Karpas-422 (cell line): ENCODE measurements at regions not wholly inside any gene's neighbourhood (a gene's known extent, or its start where the extent isn't known, plus 50 kb on each side); places are given as distances from the start of the nearest gene placed in this dataset.

Experiments
- DNase-seq: peaks from one replicate; pipeline ENCODE4 v3.0.0-alpha.2; 2015
- H2AFZ ChIP-seq: fragments of 200-600 bp; sonication (generic); 2 replicates; pipeline ENCODE4 v1.6.1; 2014; ENCODE audit warnings: antibody characterized with exemption, low read length, mixed read lengths
- H3K27ac ChIP-seq: fragments of 200-600 bp; sonication (generic); 2 replicates; pipeline ENCODE4 v1.5.1; 2014; ENCODE audit warnings: mild to moderate bottlenecking, low read length, moderate library complexity
- H3K27me3 ChIP-seq: fragments of 200-600 bp; sonication (generic); 2 replicates; pipeline ENCODE4 v1.6.1; 2014; ENCODE audit warnings: low read length, mixed read lengths
- H3K36me3 ChIP-seq: fragments of 200-600 bp; sonication (generic); 2 replicates; pipeline ENCODE4 v1.6.1; 2014; ENCODE audit warnings: low read length, mixed read lengths; ENCODE audit not compliant: insufficient read depth
- H3K4me1 ChIP-seq: fragments of 200-600 bp; sonication (generic); 2 replicates; pipeline ENCODE4 v1.6.1; 2014; ENCODE audit warnings: mild to moderate bottlenecking, low read length, mixed read lengths
- H3K4me2 ChIP-seq: fragments of 200-600 bp; sonication (generic); 2 replicates; pipeline ENCODE4 v1.6.1; 2014; ENCODE audit warnings: low read length, low read depth, mild to moderate bottlenecking; ENCODE audit not compliant: poor library complexity, severe bottlenecking
- H3K4me3 ChIP-seq: fragments of 200-600 bp; sonication (generic); 2 replicates; pipeline ENCODE4 v1.5.1; 2014; ENCODE audit warnings: mild to moderate bottlenecking, antibody characterized with exemption, low read length, mixed read lengths
- H3K79me2 ChIP-seq: fragments of 200-600 bp; sonication (generic); 2 replicates; pipeline ENCODE4 v1.6.1; 2014; ENCODE audit warnings: mild to moderate bottlenecking, low read length, mixed read lengths
- H3K9ac ChIP-seq: fragments of 200-600 bp; sonication (generic); 2 replicates; pipeline ENCODE4 v1.6.0; 2014; ENCODE audit warnings: low read length
- H3K9me2 ChIP-seq: fragments of 200-600 bp; sonication (generic), shearing (Covaris generic); replicated peaks from 2 replicates; pipeline ENCODE4 v1.6.0; 2014; ENCODE audit warnings: mild to moderate bottlenecking, low read length, moderate library complexity; ENCODE audit not compliant: insufficient read depth
- H3K9me3 ChIP-seq: fragments of 300-700, 200-600 bp; sonication (generic); 2 replicates; pipeline ENCODE4 v1.6.1; 2014; ENCODE audit warnings: low read length, mixed read lengths
- H4K20me1 ChIP-seq: fragments of 200-600 bp; sonication (generic); 2 replicates; pipeline ENCODE4 v1.6.1; 2014; ENCODE audit warnings: mild to moderate bottlenecking, antibody characterized with exemption, low read length, low read depth; ENCODE audit not compliant: insufficient read depth

GRCh38 chr6:132174919-132175318 is 223.7 kb upstream of the CCN2 start:
- H3K27ac ChIP-seq, result no peak overlapping the region
- H3K4me1 ChIP-seq, result no peaks in the 10 kb centered on the region

GRCh38 chr6:132168961-132169360 is 217.8 kb upstream of the CCN2 start:
- no peaks in the 10 kb centered on the region for H3K4me1 ChIP-seq
- no peak overlapping the region for H3K4me3 ChIP-seq
- DNase-seq, result no peak
- no peaks in the 10 kb centered on the region for H3K9me2 ChIP-seq
- no peak overlapping the region for H2AFZ ChIP-seq
- no peak overlapping the region for H3K4me2 ChIP-seq
- no peaks in the 10 kb centered on the region for H3K36me3 ChIP-seq
- no peak overlapping the region for H3K9ac ChIP-seq
- no peak overlapping the region for H3K27ac ChIP-seq
- H3K9me3 ChIP-seq, result no peaks in the 10 kb centered on the region
- no peaks in the 10 kb centered on the region for H3K79me2 ChIP-seq
- no peaks in the 10 kb centered on the region for H4K20me1 ChIP-seq
- H3K27me3 ChIP-seq, result no peaks in the 10 kb centered on the region

More at GRCh38 chr6:132174919-132175318, 223.7 kb upstream of the CCN2 start:
- H3K36me3 ChIP-seq, result no peaks in the 10 kb centered on the region
- H3K9me2 ChIP-seq, result no peaks in the 10 kb centered on the region
- H4K20me1 ChIP-seq, result no peaks in the 10 kb centered on the region
- no peak overlapping the region for H3K4me2 ChIP-seq
- no peaks in the 10 kb centered on the region for H3K27me3 ChIP-seq
- no peaks in the 10 kb centered on the region for H3K9me3 ChIP-seq
- no peak overlapping the region for H3K9ac ChIP-seq
- no peak overlapping the region for H2AFZ ChIP-seq
- no peak overlapping the region for H3K4me3 ChIP-seq
- no peak for DNase-seq
- no peaks in the 10 kb centered on the region for H3K79me2 ChIP-seq

GRCh38 chr6:132167929-132168892 is 217.0 kb upstream of the CCN2 start:
- no peak overlapping the region for H3K27ac ChIP-seq
- DNase-seq, result no peak
- no peaks in the 10 kb centered on the region for H3K27me3 ChIP-seq
- no peaks in the 10 kb centered on the region for H4K20me1 ChIP-seq
- no peaks in the 10 kb centered on the region for H3K79me2 ChIP-seq
- no peak overlapping the region for H2AFZ ChIP-seq
- no peaks in the 10 kb centered on the region for H3K9me2 ChIP-seq
- no peak overlapping the region for H3K9ac ChIP-seq
- no peak overlapping the region for H3K4me3 ChIP-seq
- H3K4me1 ChIP-seq, result no peaks in the 10 kb centered on the region
- H3K4me2 ChIP-seq, result no peak overlapping the region
- H3K36me3 ChIP-seq, result no peaks in the 10 kb centered on the region
- no peaks in the 10 kb centered on the region for H3K9me3 ChIP-seq

GRCh38 chr6:132166526-132167051 is 215.4 kb upstream of the CCN2 start:
- DNase-seq, result no peak
- no peaks in the 10 kb centered on the region for H3K79me2 ChIP-seq
- H3K36me3 ChIP-seq, result no peaks in the 10 kb centered on the region
- no peaks in the 10 kb centered on the region for H3K4me1 ChIP-seq
- H3K27ac ChIP-seq, result no peak overlapping the region
- H3K27me3 ChIP-seq, result no peaks in the 10 kb centered on the region
- no peak overlapping the region for H2AFZ ChIP-seq
- H4K20me1 ChIP-seq, result no peaks in the 10 kb centered on the region
- no peak overlapping the region for H3K4me2 ChIP-seq
- no peak overlapping the region for H3K4me3 ChIP-seq
- no peaks in the 10 kb centered on the region for H3K9me3 ChIP-seq
- H3K9me2 ChIP-seq, result no peaks in the 10 kb centered on the region
- no peak overlapping the region for H3K9ac ChIP-seq

GRCh38 chr6:132165677-132166076 is 214.5 kb upstream of the CCN2 start:
- no peaks in the 10 kb centered on the region for H3K4me1 ChIP-seq
- no peak overlapping the region for H3K9ac ChIP-seq
- no peak for DNase-seq
- no peaks in the 10 kb centered on the region for H3K79me2 ChIP-seq
- H2AFZ ChIP-seq, result no peak overlapping the region
- no peaks in the 10 kb centered on the region for H3K9me2 ChIP-seq
- no peaks in the 10 kb centered on the region for H4K20me1 ChIP-seq
- H3K27ac ChIP-seq, result no peak overlapping the region
- no peaks in the 10 kb centered on the region for H3K9me3 ChIP-seq
- H3K27me3 ChIP-seq, result no peaks in the 10 kb centered on the region
- H3K4me2 ChIP-seq, result no peak overlapping the region
- no peak overlapping the region for H3K4me3 ChIP-seq
- H3K36me3 ChIP-seq, result no peaks in the 10 kb centered on the region

DNA sequence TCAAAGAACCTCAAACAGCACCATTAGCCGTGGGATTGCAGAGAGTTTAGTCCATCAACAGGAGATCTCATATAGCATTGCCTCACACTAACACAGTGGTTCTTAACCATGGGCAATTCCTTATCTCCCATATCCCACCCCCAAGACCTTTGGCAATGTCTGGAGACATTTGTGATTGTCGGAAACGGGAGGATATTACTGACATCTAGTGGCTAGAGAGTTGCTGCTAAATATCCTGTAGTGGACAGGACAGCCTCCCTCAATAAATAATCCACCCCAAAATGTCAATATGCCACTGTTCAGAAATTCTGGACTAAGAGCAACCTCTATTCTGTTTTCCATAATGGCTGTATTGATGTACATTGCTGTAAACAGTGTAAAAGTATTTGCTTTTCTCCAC is 210.1 kb upstream of the CCN2 start:
- Histone ChIP-seq H3K9me3 (no peaks in the 10 kb centered on the region), H3K36me3 (no peaks in the 10 kb centered on the region), H2AFZ (no peak overlapping the region), H3K79me2 (no peaks in the 10 kb centered on the region), H3K9ac (no peak overlapping the region), H3K4me1 (no peaks in the 10 kb centered on the region), H3K4me2 (no peak overlapping the region), H3K4me3 (no peak overlapping the region), H3K27me3 (no peaks in the 10 kb centered on the region), H3K9me2 (no peaks in the 10 kb centered on the region), H4K20me1 (no peaks in the 10 kb centered on the region), H3K27ac (no peak overlapping the region)
- peak; percentile 44 for DNase-seq

DNA sequence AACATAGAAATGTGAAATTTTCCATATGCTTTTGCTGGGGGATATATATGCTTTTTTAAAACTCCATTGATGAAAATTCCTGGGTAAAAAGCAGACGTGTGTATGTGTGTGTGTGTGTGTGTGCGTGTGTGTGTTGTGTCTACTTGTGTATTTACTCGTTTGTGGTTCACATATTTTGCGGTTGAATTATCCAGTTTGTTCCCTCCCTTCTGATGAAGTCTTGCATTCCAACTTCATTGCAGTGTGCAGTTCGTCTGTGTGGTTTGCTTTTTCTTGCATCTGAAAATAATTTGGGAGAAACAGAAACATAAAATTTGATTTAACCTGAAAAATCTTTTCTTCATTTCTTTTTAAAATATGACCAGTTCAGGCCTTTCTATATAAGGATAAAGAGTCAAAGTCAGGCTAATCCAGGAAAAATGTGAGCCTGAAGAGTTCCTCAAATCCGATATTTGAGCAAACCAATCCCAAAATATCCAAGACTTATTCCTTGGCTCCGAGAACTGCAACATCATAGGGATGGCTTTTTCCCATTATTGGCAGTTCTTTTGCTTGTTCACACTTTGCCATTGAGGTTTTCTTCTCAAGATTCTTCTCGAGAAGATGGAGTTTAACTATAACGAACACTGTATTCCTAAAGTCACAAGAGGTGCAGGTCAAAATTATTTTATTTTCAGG is 202.2 kb upstream of the CCN2 start:
- Histone ChIP-seq H3K27ac (no peak overlapping the region), H3K79me2 (no peaks in the 10 kb centered on the region), H3K4me2 (no peak overlapping the region), H4K20me1 (no peaks in the 10 kb centered on the region), H3K9me3 (no peaks in the 10 kb centered on the region), H3K4me1 (no peaks in the 10 kb centered on the region), H3K9ac (no peak overlapping the region), H3K9me2 (no peaks in the 10 kb centered on the region), H3K4me3 (no peak overlapping the region), H3K27me3 (no peaks in the 10 kb centered on the region), H2AFZ (no peak overlapping the region), H3K36me3 (no peaks in the 10 kb centered on the region)
- DNase-seq, result no peak

GRCh38 chr6:132147530-132148011 is 196.4 kb upstream of the CCN2 start:
- no peaks in the 10 kb centered on the region for H3K27me3 ChIP-seq
- no peaks in the 10 kb centered on the region for H4K20me1 ChIP-seq
- no peaks in the 10 kb centered on the region for H3K36me3 ChIP-seq
- DNase-seq, result no peak
- H2AFZ ChIP-seq, result no peak overlapping the region
- H3K9me3 ChIP-seq, result no peaks in the 10 kb centered on the region
- H3K4me2 ChIP-seq, result no peak overlapping the region
- no peak overlapping the region for H3K9ac ChIP-seq
- no peaks in the 10 kb centered on the region for H3K9me2 ChIP-seq
- H3K4me3 ChIP-seq, result no peak overlapping the region
- H3K4me1 ChIP-seq, result no peaks in the 10 kb centered on the region
- no peaks in the 10 kb centered on the region for H3K79me2 ChIP-seq
- no peak overlapping the region for H3K27ac ChIP-seq
